SK-N-SH treated with all-trans-retinoic acid at 6 μM for 48 hours (cell line): ENCODE measurements at regions not wholly inside any gene's neighbourhood (a gene's known extent, or its start where the extent isn't known, plus 50 kb on each side); places are given as distances from the start of the nearest gene placed in this dataset.

Experiments used
- ATAC-seq: fragments of 200-7000 bp; cut with Tn5 transposase; 3 replicates; pipeline ENCODE4 v1.9.1; 2020; ENCODE audit warnings: mild to moderate bottlenecking, moderate library complexity
- ARNTL ChIP-seq: fragments of 450-650 bp; formaldehyde crosslinking; IDR thresholded peaks from 2 replicates; pipeline ENCODE4 v1.5.0; 2020; ENCODE audit warnings: low read depth, mild to moderate bottlenecking, moderate library complexity, borderline replicate concordance
- BACH2 ChIP-seq: fragments of 250-450 bp; sonication (Bioruptor Pico); IDR thresholded peaks from 2 replicates; pipeline ENCODE4 v1.9.0; 2021; ENCODE audit warnings: mild to moderate bottlenecking, borderline replicate concordance
- CREB5 ChIP-seq: fragments of 250-450 bp; sonication (Bioruptor Pico); IDR thresholded peaks from 2 replicates; pipeline ENCODE4 v1.5.1; 2020; ENCODE audit warnings: low read depth, mild to moderate bottlenecking, moderate library complexity
- CSRNP3 ChIP-seq: fragments of 250-450 bp; sonication (Bioruptor Pico); IDR thresholded peaks from 2 replicates; pipeline ENCODE4 v1.5.1; 2021; ENCODE audit warnings: mild to moderate bottlenecking, moderate library complexity
- ESRRG ChIP-seq: fragments of 250-450 bp; sonication (Bioruptor Pico); IDR thresholded peaks from 2 replicates; pipeline ENCODE4 v1.6.1; 2021; ENCODE audit warnings: mild to moderate bottlenecking
- ISL1 ChIP-seq: fragments of 250-450 bp; sonication (Bioruptor Pico); IDR thresholded peaks from 2 replicates; pipeline ENCODE4 v2.1.2; 2022; ENCODE audit warnings: mild to moderate bottlenecking, moderate library complexity
- PATZ1 ChIP-seq: fragments of 250-450 bp; sonication (Bioruptor Pico); IDR thresholded peaks from 2 replicates; pipeline ENCODE4 v1.8.0; 2020; ENCODE audit warnings: mild to moderate bottlenecking, moderate library complexity, borderline replicate concordance
- PPARA ChIP-seq: fragments of 250-450 bp; sonication (Bioruptor Pico); IDR thresholded peaks from 2 replicates; pipeline ENCODE4 v1.5.0; 2020; ENCODE audit warnings: mild to moderate bottlenecking, borderline replicate concordance
- RARB ChIP-seq: fragments of 250-450 bp; sonication (Bioruptor Pico); IDR thresholded peaks from 2 replicates; pipeline ENCODE4 v1.8.0; 2021; ENCODE audit warnings: mild to moderate bottlenecking, moderate library complexity
- TCF4 ChIP-seq: fragments of 250-450 bp; sonication (Bioruptor Pico); IDR thresholded peaks from 2 replicates; pipeline ENCODE4 v1.8.0; 2021; ENCODE audit warnings: mild to moderate bottlenecking, moderate library complexity, borderline replicate concordance
- TSHZ2 ChIP-seq: fragments of 250-450 bp; sonication (Bioruptor Pico); IDR thresholded peaks from 2 replicates; pipeline ENCODE4 v1.5.0; 2020; ENCODE audit warnings: mild to moderate bottlenecking, moderate library complexity
- ZFP3 ChIP-seq: fragments of 250-450 bp; sonication (Bioruptor Pico); IDR thresholded peaks from 2 replicates; pipeline ENCODE4 v1.5.0; 2020; ENCODE audit warnings: mild to moderate bottlenecking, moderate library complexity
- ZFP30 ChIP-seq: fragments of 450-650 bp; formaldehyde crosslinking; IDR thresholded peaks from 2 replicates; pipeline ENCODE4 v1.5.0; 2022; ENCODE audit warnings: mild to moderate bottlenecking, moderate library complexity
- ZNF565 ChIP-seq: fragments of 450-650 bp; formaldehyde crosslinking; conservative IDR thresholded peaks from 2 replicates; pipeline ENCODE4 v1.5.0; 2020; ENCODE audit warnings: low read depth, mild to moderate bottlenecking, moderate library complexity
- ZNF70 ChIP-seq: fragments of 450-650 bp; formaldehyde crosslinking; IDR thresholded peaks from 2 replicates; pipeline ENCODE4 v1.5.0; 2020; ENCODE audit warnings: mild to moderate bottlenecking, moderate library complexity

GRCh38 chr13:44237276-44237767 lies 136.3 kb upstream of the SERP2 start:
- TF ChIP-seq ARNTL (CRISPR knock-in tag) = no peak
- no peak for TF ChIP-seq ZFP30 (CRISPR knock-in tag)
- ATAC-seq = peak; percentile 62

GRCh38 chr13:44237881-44238421 lies 135.7 kb upstream of the SERP2 start:
- TF ChIP-seq TSHZ2 = peak; percentile 67; the same call in 1 of the 2 replicates
- no peak for TF ChIP-seq BACH2 (CRISPR knock-in tag)
- no peak for TF ChIP-seq PATZ1 (CRISPR knock-in tag)
- TF ChIP-seq TCF4 (CRISPR knock-in tag) = peak; percentile 89
- no peak for TF ChIP-seq ARNTL (CRISPR knock-in tag)
- no peak for TF ChIP-seq ZFP30 (CRISPR knock-in tag)
- no peak for TF ChIP-seq ZFP3
- TF ChIP-seq PPARA (CRISPR knock-in tag) = no peak
- TF ChIP-seq CSRNP3 (CRISPR knock-in tag) = no peak
- peak; percentile 89 for ATAC-seq

- TF ChIP-seq ZFP30 (CRISPR knock-in tag) (no peak), RARB (CRISPR knock-in tag) (no peak), ARNTL (CRISPR knock-in tag) (no peak), CREB5 (CRISPR knock-in tag) (no peak), ZNF70 (CRISPR knock-in tag) (no peak)
- ATAC-seq = no peak
Observed at GRCh38 chr13:44240611-44241145, 132.9 kb upstream of the SERP2 start.

- TF ChIP-seq ISL1 (no peak), ESRRG (CRISPR knock-in tag) (no peak), ZNF565 (CRISPR knock-in tag) (no peak), TSHZ2 (no peak)
- ATAC-seq = no peak
Observed at GRCh38 chr13:44241638-44242037, 132.0 kb upstream of the SERP2 start.
